PC-3 (cell line): ENCODE measurements at regions not wholly inside any gene's neighbourhood (a gene's known extent, or its start where the extent isn't known, plus 50 kb on each side); places are given as distances from the start of the nearest gene placed in this dataset.

ENCODE experiments used
- ATAC-seq: fragments of 200-7000 bp; cut with Tn5 transposase; 2 replicates; pipeline ENCODE4 v1.9.1; 2020; ENCODE audit warnings: mild to moderate bottlenecking, moderate library complexity
- BruUV-seq: library from RNA; stranded (reverse); fragments of 400-500 nt; replicated peaks from 2 replicates; lab custom pipeline; 2021; lab: Mats Ljungman, UMichigan
- CTCF ChIA-PET: fragments of 300-600 bp; sonication (Branson Sonifier 250); formaldehyde crosslinking; loops from one replicate; lab custom pipeline; 2022; ENCODE audit warnings: antibody characterized with exemption; lab: Charles Lee
- POLR2A ChIA-PET: fragments of 300-600 bp; sonication (Branson Sonifier 250); formaldehyde crosslinking; loops from one replicate; lab custom pipeline; 2022; ENCODE audit warnings: antibody characterized with exemption; ENCODE audit not compliant: unreplicated experiment; lab: Charles Lee
- DNase-seq: peaks from one replicate; pipeline ENCODE4 v3.0.0-alpha.2; 2015
- H2AFZ ChIP-seq: fragments of 300-600 bp; sonication (generic); 2 replicates; pipeline ENCODE4 v1.6.0; 2016; ENCODE audit warnings: antibody characterized with exemption, low read length
- H3F3A ChIP-seq: fragments of 300-600 bp; sonication (generic); one replicate; pipeline ENCODE4 v1.6.0; 2017; ENCODE audit warnings: antibody characterized with exemption, low read length, control low read depth, mild to moderate bottlenecking; ENCODE audit not compliant: unreplicated experiment
- H3K27ac ChIP-seq: fragments of 300-600 bp; sonication (generic); 2 replicates; pipeline ENCODE4 v1.5.1; 2016; ENCODE audit warnings: mild to moderate bottlenecking, low read length
- H3K27me3 ChIP-seq: fragments of 300-600 bp; sonication (generic); 2 replicates; pipeline ENCODE4 v1.6.1; 2016; ENCODE audit warnings: low read length, mixed read lengths
- H3K36me3 ChIP-seq: fragments of 300-600 bp; sonication (generic); 2 replicates; pipeline ENCODE4 v1.6.1; 2016; ENCODE audit warnings: low read depth, mixed run types, low read length, mixed read lengths
- H3K4me1 ChIP-seq: fragments of 300-600 bp; sonication (generic); 2 replicates; pipeline ENCODE4 v1.5.1; 2016; ENCODE audit warnings: low read length; ENCODE audit not compliant: insufficient read depth
- H3K4me2 ChIP-seq: fragments of 300-600 bp; sonication (generic); 2 replicates; pipeline ENCODE4 v1.6.0; 2016; ENCODE audit warnings: low read length
- H3K4me3 ChIP-seq: fragments of 300-600 bp; sonication (generic); 2 replicates; pipeline ENCODE4 v1.5.1; 2016; ENCODE audit warnings: mild to moderate bottlenecking, low read length, mixed read lengths
- H3K79me2 ChIP-seq: fragments of 300-600 bp; sonication (generic); 2 replicates; pipeline ENCODE4 v1.6.1; 2017; ENCODE audit warnings: low read length, mixed read lengths
- H3K9ac ChIP-seq: fragments of 300-600 bp; sonication (generic); 2 replicates; pipeline ENCODE4 v1.6.0; 2016; ENCODE audit warnings: mild to moderate bottlenecking, low read length
- H3K9me2 ChIP-seq: fragments of 300-600 bp; sonication (generic); replicated peaks from 2 replicates; pipeline ENCODE4 v1.6.1; 2016; ENCODE audit warnings: mixed run types, low read length, mixed read lengths
- H3K9me3 ChIP-seq: fragments of 300-600 bp; sonication (generic); 2 replicates; pipeline ENCODE4 v1.6.1; 2016; ENCODE audit warnings: low read length, mixed read lengths
- H4K20me1 ChIP-seq: fragments of 300-600 bp; sonication (generic); 2 replicates; pipeline ENCODE4 v1.6.1; 2016; ENCODE audit warnings: low read length, mixed read lengths
- CTCF ChIP-seq: fragments of 300-600 bp; sonication (generic); conservative IDR thresholded peaks from 2 replicates; pipeline ENCODE4 v1.5.1; 2017; ENCODE audit warnings: antibody characterized with exemption, low read depth, mild to moderate bottlenecking, low read length
- EZH2 ChIP-seq: fragments of 300-600 bp; sonication (generic); IDR thresholded peaks from one replicate; pipeline ENCODE4 v1.6.1; 2017; ENCODE audit warnings: antibody characterized with exemption, mild to moderate bottlenecking, low read length; ENCODE audit not compliant: unreplicated experiment
- EZH2phosphoT487 ChIP-seq: fragments of 300-600 bp; sonication (generic); IDR thresholded peaks from 2 replicates; pipeline ENCODE4 v1.6.1; 2018; ENCODE audit warnings: mild to moderate bottlenecking, antibody characterized with exemption, low read length, borderline replicate concordance
- intact Hi-C: fragments of 100-400 bp; cut with micrococcal nuclease; formaldehyde crosslinking; loops from 2 replicates; pipeline ENCODE4 v1.9.0; 2023

GRCh38 chr2:52862801-52863200 lies 904.8 kb upstream of the CHAC2 start:
- no peaks in the 10 kb centered on the region for H4K20me1 ChIP-seq
- no peaks in the 10 kb centered on the region for H3K27me3 ChIP-seq
- intact Hi-C loops: no loop called here
- H3K9ac ChIP-seq: no peak overlapping the region
- H3K4me1 ChIP-seq: peaks cover 6% of the 10 kb centered on the region
- H3K9me2 ChIP-seq: no peaks in the 10 kb centered on the region
- H3K79me2 ChIP-seq: no peaks in the 10 kb centered on the region
- no peak for TF ChIP-seq EZH2phosphoT487
- no peak for TF ChIP-seq EZH2
- TF ChIP-seq CTCF: no peak
- H3K4me3 ChIP-seq: no peak overlapping the region
- BruUV-seq: no TSS peak
- H3K9me3 ChIP-seq: no peaks in the 10 kb centered on the region
- H2AFZ ChIP-seq: no peak overlapping the region
- no peak overlapping the region for H3K4me2 ChIP-seq
- no peak for ATAC-seq
- no peak overlapping the region for H3K27ac ChIP-seq
- DNase-seq: no peak
- no peaks in the 10 kb centered on the region for H3F3A ChIP-seq
- ChIA-PET CTCF (no interaction called here), POLR2A (no interaction called here)
- no peaks in the 10 kb centered on the region for H3K36me3 ChIP-seq

GRCh38 chr2:52861596-52861995 lies 906.0 kb upstream of the CHAC2 start:
- no peak overlapping the region for H3K27ac ChIP-seq
- no peaks in the 10 kb centered on the region for H3K79me2 ChIP-seq
- H3K27me3 ChIP-seq: no peaks in the 10 kb centered on the region
- H3K9ac ChIP-seq: no peak overlapping the region
- no peaks in the 10 kb centered on the region for H3K9me3 ChIP-seq
- intact Hi-C loops: no loop called here
- no peaks in the 10 kb centered on the region for H3K9me2 ChIP-seq
- no peak overlapping the region for H2AFZ ChIP-seq
- H3K36me3 ChIP-seq: no peaks in the 10 kb centered on the region
- no peak overlapping the region for H3K4me2 ChIP-seq
- ATAC-seq (no peak), DNase-seq (no peak)
- CTCF ChIA-PET: no interaction called here
- no peak overlapping the region for H3K4me3 ChIP-seq
- POLR2A ChIA-PET: no interaction called here
- no peaks in the 10 kb centered on the region for H4K20me1 ChIP-seq
- TF ChIP-seq CTCF (no peak), EZH2 (no peak), EZH2phosphoT487 (no peak)
- H3F3A ChIP-seq: peaks cover 5% of the 10 kb centered on the region
- H3K4me1 ChIP-seq: peaks cover 13% of the 10 kb centered on the region
- BruUV-seq: no TSS peak

- Histone ChIP-seq H3K36me3 (no peaks in the 10 kb centered on the region), H3K9me3 (no peaks in the 10 kb centered on the region), H3K4me1 (peaks cover 13% of the 10 kb centered on the region), H3K4me2 (no peak overlapping the region), H3F3A (peaks cover 5% of the 10 kb centered on the region), H3K4me3 (no peak overlapping the region), H3K27me3 (no peaks in the 10 kb centered on the region), H4K20me1 (no peaks in the 10 kb centered on the region), H3K79me2 (no peaks in the 10 kb centered on the region), H3K9me2 (no peaks in the 10 kb centered on the region), H3K27ac (no peak overlapping the region), H2AFZ (no peak overlapping the region), H3K9ac (no peak overlapping the region)
- POLR2A ChIA-PET: no interaction called here
- intact Hi-C loops: no loop called here
- CTCF ChIA-PET: no interaction called here
- ATAC-seq (no peak), DNase-seq (no peak)
- BruUV-seq: no TSS peak
- TF ChIP-seq EZH2 (no peak), CTCF (no peak), EZH2phosphoT487 (no peak)
Observed at GRCh38 chr2:52859065-52859464, 908.5 kb upstream of the CHAC2 start.
